Fibroblast of skin of right quadriceps (primary cell): ENCODE measurements at regions not wholly inside any gene's neighbourhood (a gene's known extent, or its start where the extent isn't known, plus 50 kb on each side); places are given as distances from the start of the nearest gene placed in this dataset.

ENCODE experiments used
- DNase-seq: peaks from one replicate; pipeline ENCODE4 v3.0.0-alpha.2; 2013

DNA sequence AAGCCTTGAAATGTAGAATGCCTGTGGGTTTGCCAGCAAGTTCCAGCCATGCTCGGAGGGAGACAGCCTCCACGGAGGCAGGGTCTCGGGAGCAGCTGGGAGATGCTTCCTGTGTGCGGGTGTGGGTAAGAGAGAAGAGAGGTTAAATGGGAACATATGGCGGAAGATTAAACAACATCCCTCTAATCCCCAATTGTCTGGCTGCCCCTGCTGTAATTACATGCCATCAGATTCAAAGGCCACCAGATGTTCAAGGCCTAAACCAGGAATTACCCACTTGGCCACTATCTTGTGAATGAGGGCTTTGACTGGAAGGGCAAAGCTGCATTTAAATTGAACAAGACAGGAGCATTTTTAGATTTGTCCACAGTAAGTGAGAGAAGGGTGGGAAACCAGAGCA lies 81.4 kb upstream of the BACE2 start:
- no peak for DNase-seq

DNA sequence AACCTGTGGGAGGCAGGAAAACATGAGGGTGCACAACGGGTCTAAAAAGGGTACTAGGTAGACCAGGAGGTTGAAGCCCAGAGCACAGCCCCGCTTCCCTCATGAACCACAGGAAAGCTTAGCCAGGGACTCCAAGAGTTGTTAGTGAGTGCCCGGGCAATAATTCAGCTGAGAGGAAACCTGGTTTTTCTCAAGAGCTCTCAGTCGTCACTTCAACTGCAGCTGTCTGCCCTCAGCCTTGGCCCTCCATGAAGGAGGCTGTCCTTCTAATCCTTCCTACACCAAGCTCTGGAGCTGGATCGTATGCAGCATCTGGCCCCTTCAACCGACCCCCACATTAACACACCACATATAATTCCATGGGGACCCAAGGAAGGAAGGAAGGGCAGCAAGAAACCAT lies 77.0 kb upstream of the BACE2 start:
- no peak for DNase-seq

DNA sequence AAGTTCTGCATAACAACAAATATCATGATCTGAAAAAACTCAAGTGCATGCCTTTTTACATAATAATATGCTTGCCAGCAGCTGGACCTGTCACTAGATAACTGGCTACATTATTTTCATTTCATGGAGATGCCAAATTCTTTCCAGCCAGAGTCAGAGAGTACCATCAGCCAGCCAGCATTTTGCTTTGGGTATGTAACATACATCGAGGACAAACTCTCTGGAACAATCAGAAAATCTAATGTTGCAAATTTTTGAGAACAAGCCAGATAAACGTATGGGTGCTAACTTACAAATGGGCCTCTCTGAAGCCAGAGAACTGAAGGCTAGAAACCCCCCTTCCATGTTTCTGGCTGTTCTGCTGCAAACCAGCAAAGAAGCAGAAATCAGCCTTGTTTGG lies 76.3 kb upstream of the BACE2 start:
- DNase-seq = no peak

GRCh38 chr21:41092312-41092711 lies 75.6 kb upstream of the BACE2 start:
- no peak for DNase-seq

DNA sequence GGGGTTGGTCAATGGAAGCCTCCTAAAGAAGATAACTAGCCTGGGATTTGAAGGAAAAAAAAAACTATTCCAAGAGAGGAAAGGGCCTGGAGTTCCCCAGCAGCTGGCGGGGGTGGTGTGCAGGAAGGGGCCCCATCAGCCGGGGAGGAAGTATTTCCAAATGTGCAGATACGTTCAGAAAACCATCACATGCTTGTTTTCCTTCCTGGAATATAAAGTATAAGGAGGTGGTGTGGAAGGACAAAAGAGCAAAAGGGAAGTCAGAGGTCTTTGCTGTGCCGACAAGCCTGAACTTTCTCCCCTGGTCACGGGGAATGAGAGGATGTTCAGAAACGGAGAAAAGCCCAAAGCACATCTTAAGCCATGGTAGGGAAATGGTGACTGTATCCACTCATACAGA lies 72.0 kb upstream of the BACE2 start:
- no peak for DNase-seq

GRCh38 chr21:41098076-41098475 lies 69.9 kb upstream of the BACE2 start:
- peak; percentile 18 for DNase-seq

DNA sequence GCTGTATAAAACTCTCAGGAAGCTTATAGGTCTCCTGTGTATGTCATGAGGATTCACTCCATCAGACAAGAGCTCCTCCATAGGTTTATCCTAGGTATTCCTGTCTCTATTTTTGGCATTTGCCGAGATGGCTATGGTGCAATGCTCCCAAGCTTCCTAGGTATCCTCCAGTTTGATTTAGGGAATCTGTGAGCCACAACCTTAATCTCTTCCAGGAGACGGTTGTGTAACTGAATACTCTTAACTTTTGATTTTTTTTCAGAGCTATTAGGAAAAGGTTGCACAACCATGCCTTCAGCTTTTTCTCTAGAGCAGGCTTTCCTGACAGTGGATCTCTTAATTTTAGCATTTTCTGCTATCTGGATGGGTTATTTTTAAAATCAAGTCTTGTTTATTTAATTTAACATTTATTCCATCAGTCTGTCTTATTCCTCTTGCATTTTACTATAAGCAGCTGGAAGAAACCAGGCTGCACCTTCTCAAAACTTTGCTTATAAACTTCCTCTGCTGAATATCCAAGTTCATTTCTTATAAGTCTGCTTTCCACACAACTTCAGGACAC lies 69.4 kb upstream of the BACE2 start:
- DNase-seq = peak; percentile 32

GRCh38 chr21:41100826-41101550 lies 67.0 kb upstream of the BACE2 start:
- DNase-seq = no peak

DNA sequence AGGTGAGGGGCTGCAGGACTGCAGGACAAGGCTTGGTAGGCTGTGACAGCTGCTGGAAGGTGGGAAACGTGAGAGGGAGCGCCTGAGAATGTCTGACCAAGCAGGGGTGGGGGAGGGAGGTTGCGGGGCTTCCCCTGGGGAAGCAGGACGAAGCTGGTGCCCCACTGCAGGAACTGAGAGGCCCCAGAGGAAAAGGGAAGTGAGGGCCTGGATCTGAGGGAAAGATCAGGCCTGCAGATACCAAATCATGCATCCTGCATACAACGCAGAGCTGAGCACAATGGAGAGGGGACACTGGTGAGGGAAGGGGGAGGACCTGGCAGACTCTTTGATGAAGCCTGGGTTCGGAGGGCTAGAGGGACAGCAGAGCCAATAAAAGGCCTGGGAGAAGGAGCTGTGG lies 65.7 kb upstream of the BACE2 start:
- no peak for DNase-seq

GRCh38 chr21:41107602-41108001 lies 60.4 kb upstream of the BACE2 start:
- DNase-seq = no peak

DNA sequence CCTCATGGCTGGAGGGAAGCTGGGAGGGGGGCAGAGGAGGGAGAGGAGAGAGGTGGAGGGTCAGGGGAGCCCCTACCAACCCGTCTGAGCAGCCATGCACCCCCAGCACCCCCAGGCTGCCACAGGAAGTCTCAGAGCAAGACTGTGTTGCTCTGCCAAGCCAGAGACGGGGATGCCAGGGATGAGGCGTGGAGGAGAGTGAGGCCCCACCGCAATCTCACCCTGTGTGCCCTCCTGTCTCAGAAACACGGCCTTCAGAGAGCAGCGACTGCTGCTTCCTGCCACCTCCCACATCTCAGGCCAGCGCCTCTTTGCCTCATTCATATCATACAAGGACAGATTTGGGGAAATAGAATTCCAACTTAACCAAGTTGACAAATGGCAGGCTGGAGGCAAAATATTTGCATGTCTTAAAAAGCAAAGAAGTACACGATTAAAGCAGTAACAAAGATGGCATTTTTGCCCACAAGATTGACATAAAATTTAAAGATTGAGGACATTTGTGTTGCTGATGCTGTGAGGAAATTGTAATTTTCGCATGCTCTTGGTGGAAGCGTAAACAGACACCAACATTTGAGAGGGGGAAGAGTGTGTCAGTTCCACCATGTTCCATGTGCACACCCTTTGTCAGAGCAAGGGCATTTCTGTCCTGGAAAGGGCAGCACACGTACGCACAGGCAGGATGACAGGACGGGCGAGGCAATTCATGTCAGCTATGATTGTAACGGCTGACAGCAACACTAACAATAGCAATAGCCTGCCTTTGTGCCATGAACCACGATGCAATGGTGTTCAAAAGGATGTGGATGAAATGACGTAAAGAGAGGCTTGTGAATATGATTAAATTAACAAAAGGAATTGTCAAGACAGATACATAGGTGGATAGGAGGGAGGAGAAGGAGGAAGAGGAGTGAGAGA lies 59.0 kb upstream of the BACE2 start:
- DNase-seq = no peak

DNA sequence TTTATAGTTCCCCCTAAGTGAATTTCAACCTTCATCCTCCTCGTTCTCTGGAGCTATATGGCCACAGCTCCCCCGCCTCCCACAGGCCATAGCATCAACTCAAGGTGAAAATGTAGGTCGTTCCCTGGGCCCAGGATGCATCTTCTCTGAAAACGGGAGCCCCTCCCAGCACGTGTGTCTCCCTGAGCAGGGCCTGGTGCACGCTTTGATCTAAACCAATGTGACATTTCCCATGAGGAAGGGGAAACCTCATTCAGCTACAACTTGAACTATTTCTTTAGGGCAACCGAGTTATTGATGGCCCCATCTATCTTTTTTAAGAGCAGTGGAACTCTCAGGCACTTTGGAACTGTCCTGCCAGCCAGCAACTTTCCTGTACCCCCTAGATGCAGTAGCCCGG lies 57.8 kb upstream of the BACE2 start:
- DNase-seq = no peak

DNA sequence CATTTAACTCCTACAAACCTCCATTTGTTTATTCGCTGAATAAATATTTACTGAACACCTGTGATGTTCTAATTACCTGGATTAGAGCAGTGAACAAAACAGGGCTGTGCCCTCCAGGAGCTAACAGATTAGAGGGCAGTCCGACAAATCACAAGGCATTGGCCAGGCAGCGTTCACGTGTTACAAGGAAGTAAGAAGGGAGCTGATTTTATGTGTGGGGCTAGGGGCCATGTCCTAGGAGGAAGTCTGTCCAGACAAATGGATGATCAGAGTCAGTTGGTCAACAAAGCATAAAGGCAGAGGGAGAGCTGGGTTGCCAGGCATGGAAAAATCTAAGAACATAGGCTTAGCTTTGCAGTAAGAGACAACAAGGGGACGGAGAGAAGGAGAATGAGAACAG lies 57.3 kb upstream of the BACE2 start:
- DNase-seq = no peak

- no peak for DNase-seq
Observed at GRCh38 chr21:41111681-41112080, 56.3 kb upstream of the BACE2 start.

- peak; percentile 99 for DNase-seq
Observed at GRCh38 chr21:41112740-41113692, 54.9 kb upstream of the BACE2 start.

DNA sequence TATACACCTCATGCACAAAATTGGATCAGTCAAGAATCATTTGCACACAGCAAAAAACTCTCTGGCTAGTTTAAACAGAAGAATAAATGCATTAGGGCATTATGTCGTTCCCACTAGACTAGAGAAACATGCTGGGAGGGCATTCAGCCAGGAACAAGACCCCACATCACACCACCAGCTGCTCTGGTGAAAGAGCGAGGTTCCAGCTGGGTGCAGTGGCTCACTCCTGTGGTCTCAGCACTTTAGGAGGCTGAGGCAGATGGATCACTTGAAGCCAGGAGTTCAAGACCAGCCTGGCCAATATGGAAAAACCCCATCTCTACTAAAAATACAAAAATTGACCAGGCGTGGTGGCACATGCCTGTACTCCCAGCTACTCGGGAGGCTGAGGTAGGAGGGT lies 52.1 kb upstream of the BACE2 start:
- DNase-seq = no peak
